ENCODE measurements at regions not wholly inside any gene's neighbourhood (a gene's known extent, or its start where the extent isn't known, plus 50 kb on each side); places are given as distances from the start of the nearest gene placed in this dataset.
A peak's percentile ranks its signal among the peaks of the same experiment; 100 is the strongest.

- peaks cover 5% of the 10 kb centered on the region for H3K27me3 Mint-ChIP-seq (ENCODE audit: low read depth)
- no peak for DNase-seq
Observed at GRCh38 chr9:21686738-21687137, 115.7 kb upstream of the MTAP start.

DNA sequence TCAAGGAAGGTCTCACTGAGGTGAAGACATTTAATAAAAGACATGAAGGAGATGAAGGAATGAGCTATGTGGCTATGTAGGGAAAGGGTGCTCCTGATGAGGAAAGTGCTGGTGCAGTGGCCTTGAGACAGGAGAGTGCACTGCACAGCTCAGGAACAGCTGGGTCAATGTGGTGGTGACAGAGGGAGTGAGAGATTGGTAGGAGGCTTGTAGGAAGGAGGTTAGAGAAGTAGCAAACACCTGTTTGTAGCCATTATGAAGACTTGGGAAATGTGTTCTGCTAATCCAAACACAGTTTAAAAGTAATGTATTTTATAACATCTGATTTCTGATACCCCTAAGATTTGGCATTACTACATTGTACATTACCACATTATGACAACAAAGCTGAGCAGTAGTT is 115.1 kb upstream of the MTAP start:
- DNase-seq = no peak
- H3K4me1 Mint-ChIP-seq (ENCODE audit: low read depth) = peaks cover 55% of the 10 kb centered on the region
- ATAC-seq (replicated peaks in 1 of 2) = no peak
- H3K36me3 Mint-ChIP-seq (ENCODE audit: insufficient read depth in 2 of 2) = no peaks in the 10 kb centered on the region
- no peak overlapping the region for H3K4me3 Mint-ChIP-seq
- H3K27me3 Mint-ChIP-seq (ENCODE audit: low read depth) = peaks cover 11% of the 10 kb centered on the region
- H3K9me3 Mint-ChIP-seq = no peaks in the 10 kb centered on the region
- no peak overlapping the region for H3K27ac Mint-ChIP-seq

More at GRCh38 chr9:21686738-21687137, 115.7 kb upstream of the MTAP start:
- Mint-ChIP-seq H3K36me3 (ENCODE audit: insufficient read depth in 2 of 2) (no peaks in the 10 kb centered on the region), H3K27ac (no peak overlapping the region), H3K9me3 (no peaks in the 10 kb centered on the region), H3K4me3 (no peak overlapping the region), H3K4me1 (ENCODE audit: low read depth) (peaks cover 59% of the 10 kb centered on the region)
- no peak for ATAC-seq (replicated peaks in 1 of 2)

- Mint-ChIP-seq H3K27ac (no peak overlapping the region), H3K4me3 (peak overlapping the region in 1 of 2 donors; percentile 56), H3K4me1 (ENCODE audit: low read depth) (peaks cover 46% of the 10 kb centered on the region), H3K27me3 (ENCODE audit: low read depth) (peaks cover 12% of the 10 kb centered on the region), H3K36me3 (ENCODE audit: insufficient read depth in 2 of 2) (no peaks in the 10 kb centered on the region), H3K9me3 (no peaks in the 10 kb centered on the region)
- no peak for DNase-seq
- ATAC-seq (replicated peaks in 1 of 2) = no peak
Observed at GRCh38 chr9:21688108-21689102, 114.0 kb upstream of the MTAP start.

DNA sequence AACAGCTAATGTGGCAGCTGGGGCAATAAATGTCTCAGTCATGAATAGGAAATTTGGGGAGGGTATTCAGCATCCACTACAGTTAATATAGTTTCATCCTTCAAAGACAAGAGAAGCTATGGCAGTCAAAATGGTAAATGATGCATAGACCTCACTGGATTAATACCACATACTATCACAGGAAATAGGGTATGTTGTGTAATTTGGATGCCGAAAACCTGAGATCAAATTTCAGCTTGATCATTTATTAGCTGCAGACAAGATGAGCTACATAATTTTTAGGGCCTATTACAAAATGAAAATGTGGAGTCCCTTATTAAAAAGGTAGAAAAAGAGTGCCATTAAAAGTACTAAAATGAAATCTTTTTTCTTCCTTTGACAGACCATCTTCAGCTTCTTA is 112.6 kb upstream of the MTAP start:
- H3K4me1 Mint-ChIP-seq (ENCODE audit: low read depth) = peaks cover 35% of the 10 kb centered on the region
- H3K9me3 Mint-ChIP-seq = no peaks in the 10 kb centered on the region
- no peak overlapping the region for H3K4me3 Mint-ChIP-seq
- no peak overlapping the region for H3K27ac Mint-ChIP-seq
- H3K27me3 Mint-ChIP-seq (ENCODE audit: low read depth) = peaks cover 12% of the 10 kb centered on the region
- DNase-seq (no peak), ATAC-seq (replicated peaks in 1 of 2) (no peak)
- H3K36me3 Mint-ChIP-seq (ENCODE audit: insufficient read depth in 2 of 2) = no peaks in the 10 kb centered on the region

GRCh38 chr9:21690561-21690960 is 111.9 kb upstream of the MTAP start:
- Mint-ChIP-seq H3K36me3 (ENCODE audit: insufficient read depth in 2 of 2) (no peaks in the 10 kb centered on the region), H3K4me3 (no peak overlapping the region), H3K27me3 (ENCODE audit: low read depth) (peaks cover 12% of the 10 kb centered on the region), H3K4me1 (ENCODE audit: low read depth) (peaks cover 28% of the 10 kb centered on the region), H3K27ac (no peak overlapping the region), H3K9me3 (no peaks in the 10 kb centered on the region)
- DNase-seq = no peak
- no peak for ATAC-seq (replicated peaks in 1 of 2)

- Mint-ChIP-seq H3K9me3 (peaks cover 0 to 2% of the 10 kb centered on the region in 2 donors), H3K27ac (no peak overlapping the region), H3K36me3 (ENCODE audit: insufficient read depth in 2 of 2) (peaks cover 0 to 2% of the 10 kb centered on the region in 2 donors), H3K4me3 (no peak overlapping the region), H3K27me3 (ENCODE audit: low read depth) (peaks cover 12% of the 10 kb centered on the region), H3K4me1 (ENCODE audit: low read depth) (peaks cover 11% of the 10 kb centered on the region)
- ATAC-seq (replicated peaks in 1 of 2) (no peak), DNase-seq (no peak)
Observed at GRCh38 chr9:21692390-21692789, 110.0 kb upstream of the MTAP start.

DNA sequence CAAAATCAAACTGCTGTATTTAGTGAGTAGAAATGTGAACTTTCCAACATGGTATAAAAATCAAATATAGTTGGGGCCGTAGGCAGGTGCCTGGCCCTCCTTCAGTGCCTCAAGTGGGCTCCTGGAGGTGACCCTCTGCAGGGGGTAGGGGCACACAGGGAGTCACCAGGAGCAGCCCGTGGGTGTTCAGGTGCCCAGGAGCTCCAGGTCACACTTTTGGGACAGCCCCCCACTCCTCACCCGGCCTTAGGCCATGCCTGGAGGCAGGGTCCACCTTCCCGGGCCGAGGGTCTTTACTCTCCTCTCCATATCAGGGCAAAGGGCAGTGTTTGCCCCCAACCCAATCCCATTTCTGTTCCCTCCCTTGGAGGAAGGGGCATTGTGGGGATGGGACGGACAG is 108.0 kb upstream of the MTAP start:
- H3K4me3 Mint-ChIP-seq = no peak overlapping the region
- no peaks in the 10 kb centered on the region for H3K4me1 Mint-ChIP-seq (ENCODE audit: low read depth)
- peaks cover 0 to 4% of the 10 kb centered on the region in 2 donors for H3K9me3 Mint-ChIP-seq
- H3K27me3 Mint-ChIP-seq (ENCODE audit: low read depth) = peaks cover 12% of the 10 kb centered on the region
- H3K36me3 Mint-ChIP-seq (ENCODE audit: insufficient read depth in 2 of 2) = peaks cover 0 to 3% of the 10 kb centered on the region in 2 donors
- DNase-seq (no peak), ATAC-seq (replicated peaks in 1 of 2) (no peak)
- H3K27ac Mint-ChIP-seq = no peak overlapping the region

DNA sequence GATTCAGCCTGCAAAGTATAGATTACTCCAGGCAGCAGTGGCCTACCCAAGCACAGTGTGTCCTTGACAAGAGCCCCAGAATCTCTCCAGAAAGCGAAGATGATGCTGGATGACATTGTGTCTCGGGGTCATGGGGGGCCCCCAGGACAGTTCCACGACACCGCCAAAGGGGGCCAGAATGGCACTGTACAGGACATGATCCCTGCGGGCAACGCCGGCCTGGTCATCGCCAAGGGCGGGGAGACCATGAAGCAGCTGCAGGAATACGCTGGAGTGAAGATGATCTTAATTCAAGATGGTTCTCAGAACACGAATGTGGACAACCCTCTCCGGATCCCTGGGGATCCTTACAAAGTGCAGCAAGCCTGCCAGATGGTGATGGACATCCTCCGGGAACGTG is 107.0 kb upstream of the MTAP start:
- Mint-ChIP-seq H3K4me3 (no peak overlapping the region), H3K27me3 (ENCODE audit: low read depth) (peaks cover 12% of the 10 kb centered on the region), H3K4me1 (ENCODE audit: low read depth) (no peaks in the 10 kb centered on the region), H3K36me3 (ENCODE audit: insufficient read depth in 2 of 2) (peaks cover 0 to 3% of the 10 kb centered on the region in 2 donors), H3K9me3 (peaks cover 0 to 4% of the 10 kb centered on the region in 2 donors), H3K27ac (no peak overlapping the region)
- DNase-seq (no peak), ATAC-seq (replicated peaks in 1 of 2) (no peak)

DNA sequence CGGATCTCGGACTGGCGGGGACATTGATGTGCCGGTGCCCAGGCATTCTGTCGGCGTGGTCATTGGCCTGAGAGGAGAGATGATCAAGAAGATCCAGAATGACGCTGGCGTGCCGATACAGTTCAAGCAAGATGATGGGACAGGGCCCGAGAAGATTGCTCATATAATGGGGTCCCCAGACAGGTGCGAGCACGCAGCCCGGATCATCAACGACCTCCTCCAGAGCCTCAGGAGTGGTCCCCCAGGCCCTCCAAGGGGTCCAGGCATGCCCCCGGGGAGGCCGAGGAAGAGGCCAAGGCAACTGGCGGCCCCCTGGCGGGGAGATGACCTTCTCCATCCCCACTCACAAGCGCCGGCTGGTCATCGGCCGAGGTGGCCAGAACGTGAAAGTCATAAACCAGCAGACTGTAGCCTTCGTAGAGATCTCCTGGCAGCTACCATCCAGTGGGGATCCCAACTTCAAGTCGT is 106.5 kb upstream of the MTAP start:
- Mint-ChIP-seq H3K36me3 (ENCODE audit: insufficient read depth in 2 of 2) (peaks cover 0 to 3% of the 10 kb centered on the region in 2 donors), H3K4me1 (ENCODE audit: low read depth) (no peaks in the 10 kb centered on the region)
- DNase-seq = no peak

DNA sequence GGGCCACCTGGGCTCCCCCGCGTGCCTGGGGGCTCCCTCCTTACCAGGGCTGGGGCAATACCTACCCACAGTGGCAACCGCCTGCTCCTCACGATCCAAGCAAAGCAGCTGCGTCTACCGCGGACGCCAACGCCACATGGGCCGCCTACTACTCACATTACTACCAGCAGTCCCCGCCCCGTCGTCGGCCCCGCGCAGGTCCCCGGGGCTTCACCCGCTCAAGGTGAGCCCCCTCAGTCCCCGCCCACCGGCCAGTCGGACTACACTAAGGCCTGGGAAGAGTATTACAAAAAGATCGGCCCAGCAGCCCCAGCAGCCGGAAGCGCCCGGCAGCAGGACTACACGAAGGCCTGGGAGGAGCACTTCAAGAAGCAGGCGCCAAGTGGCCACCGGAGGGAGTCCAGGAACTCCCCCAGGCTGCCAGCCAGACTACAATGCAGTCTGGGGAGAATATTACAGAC is 106.0 kb upstream of the MTAP start:
- Mint-ChIP-seq H3K9me3 (peaks cover 0 to 4% of the 10 kb centered on the region in 2 donors), H3K4me1 (ENCODE audit: low read depth) (no peaks in the 10 kb centered on the region), H3K27ac (no peak overlapping the region), H3K36me3 (ENCODE audit: insufficient read depth in 2 of 2) (peaks cover 0 to 3% of the 10 kb centered on the region in 2 donors), H3K27me3 (ENCODE audit: low read depth) (peaks cover 11% of the 10 kb centered on the region), H3K4me3 (no peak overlapping the region)
- ATAC-seq (replicated peaks in 1 of 2) = no peak
- no peak for DNase-seq

More for the DNA sequence above, 106.5 kb upstream of the MTAP start:
- ATAC-seq (replicated peaks in 1 of 2) = no peak
- Mint-ChIP-seq H3K4me3 (no peak overlapping the region), H3K27me3 (ENCODE audit: low read depth) (peaks cover 12% of the 10 kb centered on the region), H3K9me3 (peaks cover 0 to 4% of the 10 kb centered on the region in 2 donors), H3K27ac (no peak overlapping the region)

GRCh38 chr9:21708260-21708711 is 94.2 kb upstream of the MTAP start:
- Mint-ChIP-seq H3K4me1 (ENCODE audit: low read depth) (peaks cover 9% of the 10 kb centered on the region), H3K9me3 (no peaks in the 10 kb centered on the region), H3K27ac (no peak overlapping the region), H3K27me3 (ENCODE audit: low read depth) (no peaks in the 10 kb centered on the region), H3K36me3 (ENCODE audit: insufficient read depth in 2 of 2) (no peaks in the 10 kb centered on the region), H3K4me3 (no peak overlapping the region)
- ATAC-seq (replicated peaks in 1 of 2) (peak in 1 of 2 donors; percentile 34), DNase-seq (no peak)

- H3K4me1 Mint-ChIP-seq (ENCODE audit: low read depth) = peaks cover 9% of the 10 kb centered on the region
- H3K27me3 Mint-ChIP-seq (ENCODE audit: low read depth) = no peaks in the 10 kb centered on the region
- DNase-seq = no peak
- ATAC-seq (replicated peaks in 1 of 2) = no peak
- no peaks in the 10 kb centered on the region for H3K9me3 Mint-ChIP-seq
- H3K27ac Mint-ChIP-seq = no peak overlapping the region
- no peaks in the 10 kb centered on the region for H3K36me3 Mint-ChIP-seq (ENCODE audit: insufficient read depth in 2 of 2)
- H3K4me3 Mint-ChIP-seq = no peak overlapping the region
Observed at GRCh38 chr9:21708856-21709255, 93.6 kb upstream of the MTAP start.

DNA sequence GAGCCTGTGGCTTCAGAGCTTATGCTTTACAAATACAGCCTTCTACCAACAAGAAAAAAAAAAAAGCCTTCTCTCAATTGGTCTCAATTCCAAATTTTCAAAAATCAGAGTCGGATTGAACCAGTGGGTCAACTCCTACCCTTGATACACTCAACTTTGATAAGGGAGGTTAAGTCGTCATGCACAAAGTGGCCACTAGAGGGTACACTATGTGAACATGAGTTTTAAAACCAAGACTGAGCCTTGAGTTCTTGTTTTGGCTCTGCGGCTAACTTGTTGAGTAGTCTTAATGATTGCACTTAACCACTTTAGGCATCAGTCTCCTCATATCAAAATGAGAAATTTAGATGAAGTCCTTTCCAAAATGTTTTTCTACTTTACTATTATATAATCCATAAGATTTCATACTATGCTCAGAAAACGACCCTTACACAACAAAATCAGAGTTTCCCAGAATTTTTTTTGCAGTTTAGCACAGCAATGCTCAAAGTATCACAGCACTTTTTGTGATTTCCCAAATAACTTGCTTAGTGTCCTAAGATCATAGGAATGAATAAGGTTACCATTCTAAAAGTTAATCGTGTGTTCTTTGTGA is 92.9 kb upstream of the MTAP start:
- no peaks in the 10 kb centered on the region for H3K9me3 Mint-ChIP-seq
- no peak overlapping the region for H3K27ac Mint-ChIP-seq
- no peaks in the 10 kb centered on the region for H3K27me3 Mint-ChIP-seq (ENCODE audit: low read depth)
- no peaks in the 10 kb centered on the region for H3K36me3 Mint-ChIP-seq (ENCODE audit: insufficient read depth in 2 of 2)
- ATAC-seq (replicated peaks in 1 of 2) (peak in 1 of 2 donors; percentile 36), DNase-seq (peak; percentile 65 to 67)
- H3K4me3 Mint-ChIP-seq = no peak overlapping the region
- peaks cover 9% of the 10 kb centered on the region for H3K4me1 Mint-ChIP-seq (ENCODE audit: low read depth)
